HG03108 (cell line): ENCODE measurements at regions not wholly inside any gene's neighbourhood (a gene's known extent, or its start where the extent isn't known, plus 50 kb on each side); places are given as distances from the start of the nearest gene placed in this dataset.
"Not testable (repeated sequence)": the region's sequence is repeated elsewhere in the genome, so short reads cannot be mapped to it uniquely, and the experiment has no call there.

Source experiments
- ATAC-seq: cut with Tn5 transposase; IDR thresholded peaks from one replicate; pipeline ENCODE4 v1.9.1; 2021; ENCODE audit warnings: moderate library complexity; ENCODE audit not compliant: unreplicated experiment

GRCh38 chr2:14904378-14904777, 271.9 kb downstream of the LRATD1 start:
- ATAC-seq, result not testable (repeated sequence)

GRCh38 chr2:14905571-14905970, 273.1 kb downstream of the LRATD1 start:
- no peak for ATAC-seq

- no peak for ATAC-seq
These were observed 274.6 kb downstream of the LRATD1 start for GRCh38 chr2:14907014-14907612.

- ATAC-seq, result no peak
These were observed 277.3 kb downstream of the LRATD1 start for GRCh38 chr2:14909795-14910194.

GRCh38 chr2:14910654-14911053, 278.1 kb downstream of the LRATD1 start:
- ATAC-seq, result no peak

GRCh38 chr2:14915983-14916382, 283.5 kb downstream of the LRATD1 start:
- no peak for ATAC-seq

GRCh38 chr2:14923820-14924580, 291.5 kb downstream of the LRATD1 start:
- ATAC-seq, result no peak

- ATAC-seq, result no peak
These were observed 293.0 kb downstream of the LRATD1 start for GRCh38 chr2:14925471-14925870.

- ATAC-seq, result no peak
These were observed 294.6 kb downstream of the LRATD1 start for GRCh38 chr2:14927021-14927564.

- ATAC-seq, result no peak
These were observed 295.5 kb downstream of the LRATD1 start for GRCh38 chr2:14928056-14928455.

GRCh38 chr2:14930441-14930840, 297.9 kb downstream of the LRATD1 start:
- ATAC-seq, result no peak

GRCh38 chr2:14932285-14932684, 299.8 kb downstream of the LRATD1 start:
- no peak for ATAC-seq

- ATAC-seq, result no peak
These were observed 301.2 kb downstream of the LRATD1 start for GRCh38 chr2:14933753-14934152.

- ATAC-seq, result no peak
These were observed 303.9 kb downstream of the LRATD1 start for GRCh38 chr2:14936426-14936825.

- no peak for ATAC-seq
These were observed 304.8 kb downstream of the LRATD1 start for GRCh38 chr2:14937336-14937735.

- ATAC-seq, result no peak
These were observed 308.7 kb downstream of the LRATD1 start for GRCh38 chr2:14941151-14941631.

GRCh38 chr2:14942987-14943386, 310.5 kb downstream of the LRATD1 start:
- no peak for ATAC-seq

GRCh38 chr2:14944562-14945346, 312.2 kb downstream of the LRATD1 start:
- no peak for ATAC-seq

GRCh38 chr2:14951569-14952285, 319.2 kb downstream of the LRATD1 start:
- ATAC-seq, result no peak

- no peak for ATAC-seq
These were observed 320.0 kb downstream of the LRATD1 start for GRCh38 chr2:14952400-14952963.
